ENCODE measurements at regions not wholly inside any gene's neighbourhood (a gene's known extent, or its start where the extent isn't known, plus 50 kb on each side); places are given as distances from the start of the nearest gene placed in this dataset.

DNA sequence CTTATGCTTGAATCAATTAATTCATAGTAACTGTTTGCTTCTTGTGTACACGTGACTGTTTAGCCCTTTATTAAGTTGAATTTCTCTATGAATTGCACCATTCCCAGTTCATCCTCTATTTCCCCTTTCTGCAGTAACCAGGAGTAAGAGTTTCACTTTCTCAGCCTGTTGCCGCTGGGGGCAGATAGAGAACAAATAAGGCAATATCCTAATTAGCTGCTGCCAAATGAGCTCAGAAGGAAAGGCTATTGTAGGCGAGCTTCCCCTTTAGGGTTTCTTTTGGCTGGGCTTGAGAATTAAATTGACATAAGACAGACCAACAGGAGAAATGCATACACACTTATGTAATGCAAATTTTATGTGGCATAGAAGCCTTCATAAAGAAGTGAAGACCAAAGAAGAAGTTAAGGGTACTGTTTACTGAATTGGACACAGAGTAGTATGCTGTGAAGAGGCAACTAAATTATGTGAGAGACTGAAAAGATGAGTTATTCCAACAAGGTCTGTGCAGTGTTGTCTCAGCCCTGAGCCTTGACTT is 1594.7 kb downstream of the TECRL start:
- Histone ChIP-seq H4K20me1 (ENCODE audit: control insufficient read depth, extremely low read depth, insufficient read depth, low read length) (no peaks in the 10 kb centered on the region), H3K4me1 (ENCODE audit: control insufficient read depth, extremely low read depth, insufficient read depth, low read length) (no peaks in the 10 kb centered on the region), H3K79me2 (ENCODE audit: control insufficient read depth, insufficient read depth, low read length) (no peaks in the 10 kb centered on the region), H3K4me2 (ENCODE audit: control insufficient read depth, extremely low read depth, insufficient read depth, low read depth, low read length) (no peak overlapping the region), H3K36me3 (ENCODE audit: control insufficient read depth in 2 of 2, extremely low read depth in 1 of 2, insufficient read depth in 2 of 2, low read length in 2 of 2) (no peaks in the 10 kb centered on the region), H3K9ac (ENCODE audit: control insufficient read depth, extremely low read depth, insufficient read depth, low read length) (no peak overlapping the region), H3K9me1 (ENCODE audit: control insufficient read depth, extremely low read depth, insufficient read depth, low read length) (no peaks in the 10 kb centered on the region), H3K27ac (ENCODE audit: control insufficient read depth, insufficient read depth, low read length) (no peak overlapping the region), H3K9me3 (ENCODE audit: control insufficient read depth, low read depth, low read length) (no peaks in the 10 kb centered on the region), H2AFZ (ENCODE audit: control insufficient read depth, low read length) (no peak overlapping the region), H3K27me3 (ENCODE audit: control insufficient read depth, extremely low read depth, insufficient read depth, low read length) (peaks cover 3% of the 10 kb centered on the region), H3K4me3 (ENCODE audit: control insufficient read depth in 2 of 3, extremely low read depth in 1 of 3, insufficient read depth in 2 of 3, low read depth in 1 of 3, low read length in 3 of 3) (no peak overlapping the region)
- DNase-seq (ENCODE audit: low read depth, low spot score) (no peak), FAIRE-seq (no peak)
- TF ChIP-seq, protein P1, sequence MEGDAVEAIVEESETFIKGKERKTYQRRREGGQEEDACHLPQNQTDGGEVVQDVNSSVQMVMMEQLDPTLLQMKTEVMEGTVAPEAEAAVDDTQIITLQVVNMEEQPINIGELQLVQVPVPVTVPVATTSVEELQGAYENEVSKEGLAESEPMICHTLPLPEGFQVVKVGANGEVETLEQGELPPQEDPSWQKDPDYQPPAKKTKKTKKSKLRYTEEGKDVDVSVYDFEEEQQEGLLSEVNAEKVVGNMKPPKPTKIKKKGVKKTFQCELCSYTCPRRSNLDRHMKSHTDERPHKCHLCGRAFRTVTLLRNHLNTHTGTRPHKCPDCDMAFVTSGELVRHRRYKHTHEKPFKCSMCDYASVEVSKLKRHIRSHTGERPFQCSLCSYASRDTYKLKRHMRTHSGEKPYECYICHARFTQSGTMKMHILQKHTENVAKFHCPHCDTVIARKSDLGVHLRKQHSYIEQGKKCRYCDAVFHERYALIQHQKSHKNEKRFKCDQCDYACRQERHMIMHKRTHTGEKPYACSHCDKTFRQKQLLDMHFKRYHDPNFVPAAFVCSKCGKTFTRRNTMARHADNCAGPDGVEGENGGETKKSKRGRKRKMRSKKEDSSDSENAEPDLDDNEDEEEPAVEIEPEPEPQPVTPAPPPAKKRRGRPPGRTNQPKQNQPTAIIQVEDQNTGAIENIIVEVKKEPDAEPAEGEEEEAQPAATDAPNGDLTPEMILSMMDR (optimal IDR thresholded peaks at IDR 0.05 in 1 of 3, IDR thresholded peaks at IDR 0.05 in 1 of 3, conservative IDR thresholded peaks at IDR 0.05 in 1 of 3; ENCODE audit: extremely low read depth in 1 of 3, insufficient read depth in 2 of 3, low read length in 3 of 3), result no peak
- TF ChIP-seq EZH2 (IDR thresholded peaks at IDR 0.05; ENCODE audit: low read length), result no peak
- dilution Hi-C loops (cut with MboI; ENCODE audit: extremely low pct_ligation_motif_present, low sequenced_read_pairs), result no loop called here

DNA sequence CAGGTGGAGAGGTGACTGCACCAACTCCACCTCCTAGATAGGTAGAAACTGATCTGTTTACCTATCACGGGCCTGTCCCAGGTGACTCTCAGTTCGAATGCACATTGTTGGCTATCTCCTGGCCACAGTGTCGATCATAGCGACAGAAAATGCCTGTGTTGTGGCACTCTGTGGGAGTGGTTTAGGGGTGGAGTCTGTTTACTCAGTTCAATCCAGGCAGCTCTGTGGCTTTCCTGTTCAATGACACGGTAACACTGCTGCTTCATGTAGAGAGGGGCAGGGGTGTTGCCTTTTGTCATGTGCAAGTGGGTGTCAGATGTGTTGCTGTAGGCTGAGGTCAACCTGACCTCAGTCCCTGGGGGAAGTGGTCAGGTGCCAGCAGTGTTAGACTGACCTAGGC is 1602.4 kb downstream of the TECRL start:
- H4K20me1 ChIP-seq (ENCODE audit: control insufficient read depth, extremely low read depth, insufficient read depth, low read length), result no peaks in the 10 kb centered on the region
- no peaks in the 10 kb centered on the region for H3K9me3 ChIP-seq (ENCODE audit: control insufficient read depth, low read depth, low read length)
- no peaks in the 10 kb centered on the region for H3K9me1 ChIP-seq (ENCODE audit: control insufficient read depth, extremely low read depth, insufficient read depth, low read length)
- no peaks in the 10 kb centered on the region for H3K4me1 ChIP-seq (ENCODE audit: control insufficient read depth, extremely low read depth, insufficient read depth, low read length)
- no peaks in the 10 kb centered on the region for H3K79me2 ChIP-seq (ENCODE audit: control insufficient read depth, insufficient read depth, low read length)
- H3K4me3 ChIP-seq (ENCODE audit: control insufficient read depth in 2 of 3, extremely low read depth in 1 of 3, insufficient read depth in 2 of 3, low read depth in 1 of 3, low read length in 3 of 3), result no peak overlapping the region
- dilution Hi-C loops (cut with MboI; ENCODE audit: extremely low pct_ligation_motif_present, low sequenced_read_pairs), result no loop called here
- DNase-seq (ENCODE audit: low read depth, low spot score), result no peak
- no peak overlapping the region for H3K27ac ChIP-seq (ENCODE audit: control insufficient read depth, insufficient read depth, low read length)
- no peak overlapping the region for H2AFZ ChIP-seq (ENCODE audit: control insufficient read depth, low read length)
- TF ChIP-seq, protein P1 (optimal IDR thresholded peaks at IDR 0.05 in 1 of 3, IDR thresholded peaks at IDR 0.05 in 1 of 3, conservative IDR thresholded peaks at IDR 0.05 in 1 of 3; ENCODE audit: extremely low read depth in 1 of 3, insufficient read depth in 2 of 3, low read length in 3 of 3), result no peak
- no peak for TF ChIP-seq EZH2 (IDR thresholded peaks at IDR 0.05; ENCODE audit: low read length)
- no peak overlapping the region for H3K9ac ChIP-seq (ENCODE audit: control insufficient read depth, extremely low read depth, insufficient read depth, low read length)
- H3K27me3 ChIP-seq (ENCODE audit: control insufficient read depth, extremely low read depth, insufficient read depth, low read length), result no peaks in the 10 kb centered on the region
- no peak for FAIRE-seq
- H3K36me3 ChIP-seq (ENCODE audit: control insufficient read depth in 2 of 2, extremely low read depth in 1 of 2, insufficient read depth in 2 of 2, low read length in 2 of 2), result no peaks in the 10 kb centered on the region
- no peak overlapping the region for H3K4me2 ChIP-seq (ENCODE audit: control insufficient read depth, extremely low read depth, insufficient read depth, low read depth, low read length)

All from keratinocyte (primary cell).